CD4-positive, alpha-beta T cell treated with Interleukin-6 for 4 hours (primary cell): ENCODE measurements at regions not wholly inside any gene's neighbourhood (a gene's known extent, or its start where the extent isn't known, plus 50 kb on each side); places are given as distances from the start of the nearest gene placed in this dataset.

ENCODE experiments used
- DNase-seq: peaks from one replicate; pipeline ENCODE4 v3.0.0-alpha.2; 2020; ENCODE audit warnings: mixed read lengths

DNA sequence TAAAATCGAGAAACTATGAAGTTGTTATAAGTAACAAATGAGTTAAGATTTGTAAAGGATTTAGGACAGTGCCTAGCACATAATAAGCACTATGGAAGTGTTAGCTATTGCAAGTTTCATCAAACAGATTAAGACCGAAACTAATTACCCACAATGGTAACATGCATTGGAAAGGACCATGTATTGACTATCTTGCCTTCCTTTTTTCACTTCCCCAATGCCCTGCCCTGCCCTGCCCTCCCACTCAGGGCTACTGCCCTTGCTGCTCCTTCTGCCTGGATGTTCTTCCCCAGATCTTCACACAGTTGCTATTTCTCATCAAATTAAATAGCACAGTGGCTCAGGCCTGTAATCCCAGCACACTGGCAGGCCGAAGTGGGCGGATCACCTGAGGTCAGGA, 202.1 kb upstream of the PSMD7 start:
- DNase-seq = no peak

- DNase-seq = no peak
Observed at GRCh38 chr16:74092336-74092735, 204.3 kb upstream of the PSMD7 start.

DNA sequence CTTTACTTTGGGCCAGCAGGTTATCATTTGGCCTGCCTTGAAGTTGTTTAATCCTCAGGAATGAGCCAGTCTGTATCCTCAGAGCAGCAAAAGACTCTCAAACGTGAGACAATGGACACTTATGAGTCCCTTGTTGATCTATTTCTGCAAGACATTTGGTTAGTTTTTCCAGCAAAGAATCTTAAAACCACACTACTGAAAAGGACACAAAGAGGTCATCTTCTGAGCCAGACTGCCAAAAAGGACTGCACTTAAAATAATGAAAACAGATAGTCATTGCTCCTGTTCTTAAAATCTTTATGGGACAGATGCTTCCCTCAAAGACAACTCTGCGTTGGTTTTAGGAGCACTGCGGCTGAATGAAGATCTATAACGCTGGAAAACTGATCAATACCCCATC, 205.7 kb upstream of the PSMD7 start:
- no peak for DNase-seq

GRCh38 chr16:74083541-74083940, 213.1 kb upstream of the PSMD7 start:
- DNase-seq = no peak

DNA sequence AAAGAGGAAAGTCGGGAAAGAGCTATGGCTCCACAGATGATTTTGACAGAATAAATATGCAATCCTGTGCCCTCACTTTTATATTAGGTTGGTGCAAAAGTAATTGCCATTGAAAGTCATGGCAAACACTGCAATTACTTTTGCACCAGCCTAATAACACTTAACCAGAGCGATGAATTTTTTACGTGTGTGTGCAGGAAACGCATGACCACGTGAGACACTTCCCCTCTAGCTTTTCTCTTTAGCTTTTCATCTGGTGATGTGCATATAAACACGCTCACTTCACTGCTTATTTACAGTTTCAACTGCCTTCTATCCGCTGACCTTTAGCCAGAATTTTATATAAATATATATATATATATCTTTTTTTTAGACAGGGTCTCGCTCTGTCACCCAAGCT, 216.3 kb upstream of the PSMD7 start:
- no peak for DNase-seq

DNA sequence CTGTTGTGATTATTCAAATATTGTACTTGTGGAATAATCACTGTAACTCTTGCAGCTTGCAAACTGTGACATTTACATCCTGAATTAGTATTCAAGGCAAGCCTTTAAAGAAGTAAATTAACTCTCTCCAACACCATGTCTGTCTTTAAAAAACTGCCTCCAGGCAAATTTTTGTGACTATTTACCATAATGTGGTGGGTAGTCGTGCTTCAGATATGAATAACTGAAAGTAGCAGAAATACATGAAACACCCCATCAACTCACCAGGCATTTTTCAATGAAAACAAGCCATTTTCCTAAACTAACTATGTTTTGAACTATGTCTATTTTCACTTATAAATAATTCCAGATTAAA, 217.4 kb upstream of the PSMD7 start:
- no peak for DNase-seq

DNA sequence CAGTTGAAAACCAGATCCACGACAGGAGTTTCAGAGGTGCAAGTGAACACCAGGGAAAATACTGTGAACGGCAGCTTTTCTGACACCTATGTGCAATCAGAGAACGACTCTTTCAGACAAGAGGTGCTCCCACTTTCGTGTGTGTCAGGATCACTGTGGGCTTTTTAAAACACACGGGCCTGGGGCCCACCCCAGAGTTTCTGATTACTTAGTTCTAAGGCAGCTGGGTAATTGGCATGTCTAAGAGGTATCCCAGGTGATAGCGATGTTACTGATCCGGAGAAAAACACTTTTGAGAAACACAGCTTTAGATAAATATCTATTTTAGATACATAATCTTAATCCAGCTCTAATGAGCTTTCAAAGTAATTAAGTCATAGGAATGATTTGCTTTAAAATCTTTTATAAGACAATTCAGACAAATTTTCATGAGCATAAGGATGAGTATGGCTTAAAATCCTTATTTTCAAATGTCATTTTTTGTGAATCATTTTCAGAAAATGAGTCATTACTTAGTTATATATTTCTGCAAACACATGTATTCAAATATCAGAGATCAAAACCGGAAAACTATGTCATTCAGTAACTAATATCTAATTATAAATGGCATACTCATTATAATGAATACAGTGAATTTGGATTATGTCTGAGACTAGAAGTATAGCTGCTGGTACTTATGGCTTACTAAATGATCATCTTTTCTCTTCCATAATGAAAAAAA, 217.9 kb upstream of the PSMD7 start:
- no peak for DNase-seq

GRCh38 chr16:74076568-74076967, 220.0 kb upstream of the PSMD7 start:
- DNase-seq = no peak

GRCh38 chr16:74075393-74075792, 221.2 kb upstream of the PSMD7 start:
- DNase-seq = no peak

GRCh38 chr16:74073456-74073855, 223.2 kb upstream of the PSMD7 start:
- no peak for DNase-seq

GRCh38 chr16:74071996-74072535, 224.5 kb upstream of the PSMD7 start:
- no peak for DNase-seq

DNA sequence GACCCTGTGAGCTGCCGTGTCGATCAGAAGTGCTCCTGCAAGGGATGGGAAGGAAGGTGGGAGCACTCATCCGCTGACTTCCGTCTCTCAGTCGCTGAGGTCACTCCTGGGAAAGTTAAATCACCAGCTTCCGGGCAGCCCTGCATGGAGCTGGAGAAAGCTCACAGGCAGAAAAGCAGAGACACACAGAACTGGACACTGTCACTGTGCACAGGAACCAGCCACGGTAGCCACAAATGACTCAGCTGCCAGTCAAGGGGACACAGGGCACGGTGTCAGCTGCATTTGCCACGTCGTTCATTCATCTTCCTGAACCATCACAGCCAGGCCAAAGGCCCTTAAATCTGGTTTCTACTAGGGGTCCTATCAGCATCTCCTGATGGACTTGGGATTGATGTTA, 226.4 kb upstream of the PSMD7 start:
- no peak for DNase-seq

- DNase-seq = no peak
Observed at GRCh38 chr16:74064120-74064735, 232.4 kb upstream of the PSMD7 start.

DNA sequence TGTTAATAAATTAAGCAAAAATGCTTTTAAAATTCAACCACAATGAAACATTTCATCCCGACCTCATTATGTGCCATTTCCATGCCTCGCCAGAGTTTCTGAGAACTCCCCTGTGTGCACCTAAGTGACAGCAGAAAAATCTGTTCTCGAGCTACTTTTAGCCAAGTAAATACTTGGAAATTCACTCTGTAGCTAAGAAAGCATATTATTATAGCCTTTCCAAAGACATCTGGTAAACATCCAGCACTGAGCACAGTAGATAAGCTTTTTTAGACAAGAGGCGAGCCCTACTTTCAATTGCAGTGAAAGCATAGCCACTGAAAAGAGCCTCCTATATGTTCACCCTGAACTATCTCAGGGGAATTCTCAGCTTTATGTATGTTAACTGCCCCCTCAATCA, 242.8 kb upstream of the PSMD7 start:
- DNase-seq = no peak

GRCh38 chr16:74053312-74053711, 243.3 kb upstream of the PSMD7 start:
- no peak for DNase-seq

- no peak for DNase-seq
Observed at GRCh38 chr16:74052016-74052415, 244.6 kb upstream of the PSMD7 start.

DNA sequence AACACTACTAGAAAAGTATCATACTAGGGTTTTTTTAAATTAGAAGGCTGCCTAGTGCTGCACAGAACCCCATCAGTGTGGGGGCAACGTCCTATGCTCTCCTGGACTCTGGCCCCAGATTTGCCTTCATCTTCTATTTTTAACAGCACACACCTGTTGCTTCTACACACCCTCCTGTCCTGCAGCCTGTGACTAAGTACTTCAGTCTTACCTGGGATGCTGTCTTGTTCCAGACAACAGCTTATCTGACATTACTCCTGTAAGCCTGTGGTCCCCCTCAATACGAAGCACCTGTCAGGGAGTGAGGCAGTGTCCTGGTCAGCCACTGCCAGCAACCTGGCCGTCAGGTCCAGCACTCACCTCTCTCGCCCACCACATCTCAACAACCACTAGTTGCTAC, 247.6 kb upstream of the PSMD7 start:
- DNase-seq = no peak

GRCh38 chr16:74046524-74046923, 250.1 kb upstream of the PSMD7 start:
- DNase-seq = no peak

- DNase-seq = no peak
Observed at GRCh38 chr16:74045513-74045912, 251.1 kb upstream of the PSMD7 start.

DNA sequence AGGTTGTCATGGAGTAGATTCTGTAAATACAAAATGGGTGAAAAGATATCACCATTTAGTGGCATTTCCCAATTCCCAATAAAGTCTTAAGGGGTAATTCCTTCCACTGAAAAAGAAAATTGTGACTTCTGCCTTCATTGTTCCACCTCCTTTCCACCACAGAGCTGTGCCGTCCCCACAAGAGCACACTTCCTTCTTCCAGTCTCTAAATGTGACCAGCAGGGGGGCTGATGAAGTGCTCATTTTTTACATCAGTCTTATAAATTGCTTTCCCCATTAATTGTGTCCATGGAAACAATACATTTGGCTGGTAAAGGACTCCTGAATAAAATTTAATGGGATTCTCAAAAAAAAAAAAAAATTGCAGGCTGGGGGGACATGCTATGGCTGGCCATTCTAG, 260.8 kb upstream of the PSMD7 start:
- no peak for DNase-seq

GRCh38 chr16:74034862-74035261, 261.8 kb upstream of the PSMD7 start:
- no peak for DNase-seq

DNA sequence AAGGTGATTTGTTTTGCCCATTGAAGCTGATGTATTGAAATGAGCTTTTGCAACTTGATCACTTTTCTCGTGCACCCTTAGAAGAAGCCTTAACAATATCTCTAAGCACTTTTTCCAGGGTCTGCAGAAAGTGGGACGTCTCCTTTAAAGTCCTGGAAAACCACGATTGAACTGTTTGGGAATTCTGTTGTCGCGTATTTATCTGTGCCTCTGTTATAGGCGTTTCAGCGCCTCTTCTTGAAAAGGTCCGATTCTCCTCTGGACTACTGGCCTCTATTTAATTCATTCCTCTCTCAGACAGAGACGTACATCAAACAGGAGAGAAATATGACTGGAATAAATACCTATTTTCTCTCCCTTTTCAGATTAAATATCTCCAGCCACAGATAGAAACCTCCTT, 262.4 kb upstream of the PSMD7 start:
- DNase-seq = no peak

DNA sequence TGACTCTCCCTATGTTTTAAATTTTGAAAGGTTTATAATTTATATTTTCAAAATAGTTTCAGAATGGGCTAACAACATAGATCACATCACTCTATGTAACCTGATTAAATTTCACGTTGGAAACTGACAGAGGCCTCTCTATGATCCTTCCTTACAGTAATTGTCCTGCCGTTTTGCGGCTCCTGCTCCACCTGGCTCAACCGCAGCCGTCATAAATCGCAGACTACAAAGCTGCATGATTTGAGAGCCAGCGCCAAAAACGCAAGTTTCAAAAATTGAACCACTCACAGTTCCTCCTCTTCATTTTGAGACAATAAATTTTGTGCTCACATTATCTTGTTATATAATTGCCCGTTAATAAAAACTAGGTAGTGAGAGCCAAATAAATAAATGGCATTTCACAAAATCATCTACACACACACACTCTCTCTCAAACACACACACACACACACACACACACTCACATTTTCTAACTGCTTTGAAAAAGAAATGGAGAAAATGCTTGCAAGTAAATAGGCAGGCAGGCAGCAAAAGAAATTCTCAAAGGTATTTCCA, 263.1 kb upstream of the PSMD7 start:
- DNase-seq = no peak

DNA sequence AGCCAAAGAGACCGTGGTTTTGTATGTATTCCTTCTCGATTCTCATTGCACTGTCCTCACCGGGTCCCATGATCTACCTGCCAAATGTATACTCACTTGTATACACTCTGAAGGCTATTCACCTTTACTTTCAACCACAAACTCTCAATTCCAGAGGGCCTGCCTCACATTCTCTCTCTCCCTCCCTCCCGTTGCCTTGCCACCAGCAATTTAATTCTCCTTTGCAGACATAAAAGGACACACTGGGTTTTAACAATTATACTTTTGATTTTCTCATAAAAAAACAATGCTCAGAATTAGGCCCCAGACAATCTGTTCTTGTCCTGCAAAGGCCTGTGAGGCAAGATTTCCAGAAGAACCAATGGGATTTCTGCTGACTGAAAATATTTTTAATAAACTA, 265.1 kb upstream of the PSMD7 start:
- no peak for DNase-seq
